ENCODE measurements at regions not wholly inside any gene's neighbourhood (a gene's known extent, or its start where the extent isn't known, plus 50 kb on each side); places are given as distances from the start of the nearest gene placed in this dataset.

DNA sequence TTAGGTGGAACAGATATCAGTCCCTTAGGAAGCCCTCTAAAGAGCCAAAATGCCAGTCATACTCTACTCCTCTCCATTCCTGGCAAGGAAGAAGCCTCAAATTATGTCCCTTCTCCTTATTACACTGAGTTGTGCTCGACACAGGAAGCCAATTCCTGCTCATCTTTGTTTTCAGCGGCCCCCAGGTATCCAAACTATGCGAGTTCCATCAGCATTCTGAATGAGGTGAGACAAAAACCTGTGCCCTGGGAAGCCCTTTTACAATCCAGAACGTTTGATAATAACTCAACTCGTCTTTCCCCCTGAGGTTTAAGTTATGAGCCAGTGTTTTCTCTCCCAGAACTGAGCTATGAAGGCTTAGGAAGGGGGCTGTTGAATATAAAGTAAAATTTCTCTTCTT lies 580.5 kb downstream of the NXPH1 start:
- TF ChIP-seq, protein P1, sequence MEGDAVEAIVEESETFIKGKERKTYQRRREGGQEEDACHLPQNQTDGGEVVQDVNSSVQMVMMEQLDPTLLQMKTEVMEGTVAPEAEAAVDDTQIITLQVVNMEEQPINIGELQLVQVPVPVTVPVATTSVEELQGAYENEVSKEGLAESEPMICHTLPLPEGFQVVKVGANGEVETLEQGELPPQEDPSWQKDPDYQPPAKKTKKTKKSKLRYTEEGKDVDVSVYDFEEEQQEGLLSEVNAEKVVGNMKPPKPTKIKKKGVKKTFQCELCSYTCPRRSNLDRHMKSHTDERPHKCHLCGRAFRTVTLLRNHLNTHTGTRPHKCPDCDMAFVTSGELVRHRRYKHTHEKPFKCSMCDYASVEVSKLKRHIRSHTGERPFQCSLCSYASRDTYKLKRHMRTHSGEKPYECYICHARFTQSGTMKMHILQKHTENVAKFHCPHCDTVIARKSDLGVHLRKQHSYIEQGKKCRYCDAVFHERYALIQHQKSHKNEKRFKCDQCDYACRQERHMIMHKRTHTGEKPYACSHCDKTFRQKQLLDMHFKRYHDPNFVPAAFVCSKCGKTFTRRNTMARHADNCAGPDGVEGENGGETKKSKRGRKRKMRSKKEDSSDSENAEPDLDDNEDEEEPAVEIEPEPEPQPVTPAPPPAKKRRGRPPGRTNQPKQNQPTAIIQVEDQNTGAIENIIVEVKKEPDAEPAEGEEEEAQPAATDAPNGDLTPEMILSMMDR (IDR thresholded peaks at IDR 0.05; ENCODE audit: low read length), result no peak
- TF ChIP-seq EZH2 (IDR thresholded peaks at IDR 0.05; ENCODE audit: borderline replicate concordance, low read length), result no peak

Measured in OCI-LY1 (cell line).